ENCODE measurements at regions not wholly inside any gene's neighbourhood (a gene's known extent, or its start where the extent isn't known, plus 50 kb on each side); places are given as distances from the start of the nearest gene placed in this dataset.

DNA sequence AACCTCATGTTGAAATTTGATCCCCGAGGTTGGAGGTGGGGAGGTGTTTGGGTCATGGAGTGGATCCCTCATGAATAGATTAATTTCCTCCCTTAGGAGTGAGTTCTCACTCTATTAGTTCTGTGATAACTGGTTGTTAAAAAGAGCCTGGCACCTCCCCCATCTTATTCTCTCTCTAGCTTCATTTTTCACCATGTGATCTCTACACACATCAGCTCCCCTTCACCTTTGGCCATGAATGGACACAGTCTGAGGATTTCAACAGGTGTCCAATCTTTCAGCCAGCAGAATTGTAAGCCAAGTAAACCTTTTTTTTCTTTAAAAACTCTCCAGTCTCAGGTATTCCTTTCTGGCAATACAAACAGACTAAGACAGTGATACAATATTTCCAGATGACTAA lies 602.0 kb upstream of the FAM98A start:
- Histone ChIP-seq H3K36me3 (no peaks in the 10 kb centered on the region), H3K4me2 (no peak overlapping the region), H3K4me3 (no peak overlapping the region), H3F3A (ENCODE audit: low read depth) (no peaks in the 10 kb centered on the region), H3K27me3 (no peaks in the 10 kb centered on the region), H3K4me1 (no peaks in the 10 kb centered on the region), H4K20me1 (ENCODE audit: low read depth) (no peaks in the 10 kb centered on the region), H2AFZ (replicated peaks) (no peak overlapping the region), H3K27ac (no peak overlapping the region), H3K9me3 (ENCODE audit: low read depth) (no peaks in the 10 kb centered on the region), H3K9ac (no peak overlapping the region), H3K79me2 (ENCODE audit: low read depth) (no peaks in the 10 kb centered on the region)
- no peaks in the 10 kb centered on the region for H3K36me3 Mint-ChIP-seq
- no peak for DNase-seq (ENCODE audit: low spot score)
- H3K4me1 Mint-ChIP-seq: no peaks in the 10 kb centered on the region
- H3K9me3 Mint-ChIP-seq: peaks cover 4% of the 10 kb centered on the region
- H3K4me3 Mint-ChIP-seq: no peak overlapping the region
- peaks cover 2% of the 10 kb centered on the region for H3K27me3 Mint-ChIP-seq (ENCODE audit: insufficient read depth, low read depth)
- no peak for TF ChIP-seq EZH2 (IDR thresholded peaks at IDR 0.05)
- no peak for TF ChIP-seq CTCF (IDR thresholded peaks at IDR 0.05)
- TF ChIP-seq EZH2phosphoT487 (IDR thresholded peaks at IDR 0.05): no peak
- no peak overlapping the region for H3K27ac Mint-ChIP-seq

- Mint-ChIP-seq H3K4me3 (no peak overlapping the region), H3K9me3 (peaks cover 2% of the 10 kb centered on the region), H3K27me3 (ENCODE audit: insufficient read depth, low read depth) (peaks cover 2% of the 10 kb centered on the region), H3K27ac (no peak overlapping the region), H3K36me3 (no peaks in the 10 kb centered on the region), H3K4me1 (no peaks in the 10 kb centered on the region)
- no peak for DNase-seq (ENCODE audit: low spot score)
- no peaks in the 10 kb centered on the region for H4K20me1 ChIP-seq (ENCODE audit: low read depth)
- H3F3A ChIP-seq (ENCODE audit: low read depth): no peaks in the 10 kb centered on the region
- no peak overlapping the region for H3K4me2 ChIP-seq
- H3K36me3 ChIP-seq: no peaks in the 10 kb centered on the region
- H3K79me2 ChIP-seq (ENCODE audit: low read depth): no peaks in the 10 kb centered on the region
- no peaks in the 10 kb centered on the region for H3K4me1 ChIP-seq
- no peak overlapping the region for H3K4me3 ChIP-seq
- H3K9me3 ChIP-seq (ENCODE audit: low read depth): no peaks in the 10 kb centered on the region
- TF ChIP-seq CTCF (IDR thresholded peaks at IDR 0.05) (no peak), EZH2 (IDR thresholded peaks at IDR 0.05) (no peak), EZH2phosphoT487 (IDR thresholded peaks at IDR 0.05) (no peak)
- H3K27ac ChIP-seq: no peak overlapping the region
- H2AFZ ChIP-seq (replicated peaks): no peak overlapping the region
- no peak overlapping the region for H3K9ac ChIP-seq
- no peaks in the 10 kb centered on the region for H3K27me3 ChIP-seq
Observed at GRCh38 chr2:34199971-34200370, 600.9 kb upstream of the FAM98A start.

GRCh38 chr2:34193164-34193563 lies 594.1 kb upstream of the FAM98A start:
- Histone ChIP-seq H3K9ac (no peak overlapping the region), H3K4me2 (no peak overlapping the region), H4K20me1 (ENCODE audit: low read depth) (no peaks in the 10 kb centered on the region), H3F3A (ENCODE audit: low read depth) (no peaks in the 10 kb centered on the region), H3K79me2 (ENCODE audit: low read depth) (no peaks in the 10 kb centered on the region), H3K9me3 (ENCODE audit: low read depth) (no peaks in the 10 kb centered on the region), H3K27ac (no peak overlapping the region), H3K4me3 (no peak overlapping the region), H3K36me3 (no peaks in the 10 kb centered on the region), H3K27me3 (no peaks in the 10 kb centered on the region), H3K4me1 (peaks cover 7% of the 10 kb centered on the region), H2AFZ (replicated peaks) (no peak overlapping the region)
- Mint-ChIP-seq H3K9me3 (peaks cover 2% of the 10 kb centered on the region), H3K36me3 (no peaks in the 10 kb centered on the region), H3K4me3 (no peak overlapping the region), H3K4me1 (no peaks in the 10 kb centered on the region), H3K27ac (no peak overlapping the region), H3K27me3 (ENCODE audit: insufficient read depth, low read depth) (no peaks in the 10 kb centered on the region)
- TF ChIP-seq CTCF (IDR thresholded peaks at IDR 0.05) (no peak), EZH2 (IDR thresholded peaks at IDR 0.05) (no peak), EZH2phosphoT487 (IDR thresholded peaks at IDR 0.05) (no peak)
- no peak for DNase-seq (ENCODE audit: low spot score)

Measured in neural progenitor cell (in vitro differentiated cells).